Cardiac septum (tissue), 1 donor: ENCODE measurements at regions not wholly inside any gene's neighbourhood (a gene's known extent, or its start where the extent isn't known, plus 50 kb on each side); places are given as distances from the start of the nearest gene placed in this dataset.
"Not testable (repeated sequence)": the region's sequence is repeated elsewhere in the genome, so short reads cannot be mapped to it uniquely, and the experiment has no call there.

ENCODE experiments used
- DNase-seq: peaks from one replicate; pipeline ENCODE4 v3.0.0-alpha.2; 2020; ENCODE audit warnings: low spot score
- intact Hi-C: fragments of 100-400 bp; cut with DNase I; formaldehyde crosslinking; loops from one replicate; pipeline ENCODE4 v1.14.0; 2022
- donor health status: DM: no; HTN: no; CAD: no.

GRCh38 chr10:53379956-53380355 lies 607.4 kb upstream of the MBL2 start:
- intact Hi-C loops, result no loop called here
- no peak for DNase-seq

GRCh38 chr10:53370347-53370746 lies 597.8 kb upstream of the MBL2 start:
- intact Hi-C loops, result no loop called here
- DNase-seq, result no peak

GRCh38 chr10:53361936-53362335 lies 589.4 kb upstream of the MBL2 start:
- DNase-seq, result no peak
- intact Hi-C loops, result no loop called here

- intact Hi-C loops, result no loop called here
- no peak for DNase-seq
These were observed 588.7 kb upstream of the MBL2 start for GRCh38 chr10:53361281-53361680.

- DNase-seq, intact Hi-C loops: not testable (repeated sequence)
These were observed 586.4 kb upstream of the MBL2 start for GRCh38 chr10:53358978-53359377.

- DNase-seq, result no peak
- intact Hi-C loops, result no loop called here
These were observed 586.0 kb upstream of the MBL2 start for GRCh38 chr10:53358536-53358935.

GRCh38 chr10:53357587-53357986 lies 585.0 kb upstream of the MBL2 start:
- no peak for DNase-seq
- intact Hi-C loops, result no loop called here

- DNase-seq, result no peak
- intact Hi-C loops, result no loop called here
These were observed 584.2 kb upstream of the MBL2 start for GRCh38 chr10:53356616-53357349.

- DNase-seq, intact Hi-C loops: not testable (repeated sequence)
These were observed 569.9 kb upstream of the MBL2 start for GRCh38 chr10:53342531-53342930.

GRCh38 chr10:53338199-53338598 lies 565.6 kb upstream of the MBL2 start:
- intact Hi-C loops, DNase-seq: not testable (repeated sequence)

- DNase-seq, intact Hi-C loops: not testable (repeated sequence)
These were observed 563.3 kb upstream of the MBL2 start for GRCh38 chr10:53335803-53336422.

- intact Hi-C loops, result no loop called here
- DNase-seq, result no peak
These were observed 558.9 kb upstream of the MBL2 start for GRCh38 chr10:53331460-53331859.

- intact Hi-C loops, DNase-seq: not testable (repeated sequence)
These were observed 554.1 kb upstream of the MBL2 start for GRCh38 chr10:53326401-53327305.

GRCh38 chr10:53325066-53325465 lies 552.5 kb upstream of the MBL2 start:
- DNase-seq, result no peak
- intact Hi-C loops, result no loop called here

- no peak for DNase-seq
- intact Hi-C loops, result no loop called here
These were observed 543.1 kb upstream of the MBL2 start for GRCh38 chr10:53315709-53316108.

GRCh38 chr10:53314876-53315275 lies 542.3 kb upstream of the MBL2 start:
- no peak for DNase-seq
- intact Hi-C loops, result no loop called here

- no peak for DNase-seq
- intact Hi-C loops, result no loop called here
These were observed 525.9 kb upstream of the MBL2 start for GRCh38 chr10:53298443-53298842.

GRCh38 chr10:53284615-53285182 lies 512.1 kb upstream of the MBL2 start:
- intact Hi-C loops, result no loop called here

GRCh38 chr10:53276797-53277196 lies 504.2 kb upstream of the MBL2 start:
- intact Hi-C loops, result no loop called here
- DNase-seq, result no peak

More at GRCh38 chr10:53284615-53285182, 512.1 kb upstream of the MBL2 start:
- DNase-seq, result no peak

GRCh38 chr10:53269482-53269881 lies 496.9 kb upstream of the MBL2 start:
- intact Hi-C loops, result no loop called here
- DNase-seq, result no peak
